ENCODE measurements at regions not wholly inside any gene's neighbourhood (a gene's known extent, or its start where the extent isn't known, plus 50 kb on each side); places are given as distances from the start of the nearest gene placed in this dataset.

DNA sequence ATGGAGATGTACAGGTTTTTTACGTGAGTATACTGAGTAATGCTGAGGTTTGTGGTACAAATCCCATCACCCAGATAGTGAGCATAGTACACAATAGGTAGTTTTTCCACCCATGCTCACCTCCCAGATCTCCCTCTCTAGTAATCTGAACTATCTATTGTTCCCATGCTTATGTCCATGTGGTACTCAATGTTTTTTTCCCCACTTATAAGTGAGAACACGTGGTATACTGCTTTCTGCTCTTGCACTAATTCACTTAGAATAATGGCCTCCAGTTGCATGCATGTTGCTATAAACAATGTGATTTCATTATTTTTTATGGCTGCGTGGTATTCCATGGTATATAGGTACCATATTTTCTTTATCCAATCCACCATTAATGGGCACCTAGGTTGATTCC, 593.9 kb downstream of the ANXA1 start:
- H3K27me3 ChIP-seq (ENCODE audit: control insufficient read depth, insufficient read depth, low read length), result no peaks in the 10 kb centered on the region
- Mint-ChIP-seq H3K27me3 (ENCODE audit: low read depth in 2 of 2) (peaks cover 0 to 2% of the 10 kb centered on the region in 2 donors), H3K27ac (no peak overlapping the region), H3K4me1 (no peaks in the 10 kb centered on the region), H3K36me3 (peaks cover 6% of the 10 kb centered on the region), H3K4me3 (no peak overlapping the region), H3K9me3 (peaks cover 0 to 7% of the 10 kb centered on the region in 2 donors)
- H3K9me3 ChIP-seq (ENCODE audit: control insufficient read depth, insufficient read depth, low read length), result no peaks in the 10 kb centered on the region
- no peaks in the 10 kb centered on the region for H3K36me3 ChIP-seq (ENCODE audit: control insufficient read depth, insufficient read depth, low read length)
- no peak overlapping the region for H3K4me3 ChIP-seq (ENCODE audit: low read length)
- ATAC-seq (no peak), DNase-seq (no peak)
- intact Hi-C loops (cut with micrococcal nuclease), result no loop called here
- TF ChIP-seq, protein P1, sequence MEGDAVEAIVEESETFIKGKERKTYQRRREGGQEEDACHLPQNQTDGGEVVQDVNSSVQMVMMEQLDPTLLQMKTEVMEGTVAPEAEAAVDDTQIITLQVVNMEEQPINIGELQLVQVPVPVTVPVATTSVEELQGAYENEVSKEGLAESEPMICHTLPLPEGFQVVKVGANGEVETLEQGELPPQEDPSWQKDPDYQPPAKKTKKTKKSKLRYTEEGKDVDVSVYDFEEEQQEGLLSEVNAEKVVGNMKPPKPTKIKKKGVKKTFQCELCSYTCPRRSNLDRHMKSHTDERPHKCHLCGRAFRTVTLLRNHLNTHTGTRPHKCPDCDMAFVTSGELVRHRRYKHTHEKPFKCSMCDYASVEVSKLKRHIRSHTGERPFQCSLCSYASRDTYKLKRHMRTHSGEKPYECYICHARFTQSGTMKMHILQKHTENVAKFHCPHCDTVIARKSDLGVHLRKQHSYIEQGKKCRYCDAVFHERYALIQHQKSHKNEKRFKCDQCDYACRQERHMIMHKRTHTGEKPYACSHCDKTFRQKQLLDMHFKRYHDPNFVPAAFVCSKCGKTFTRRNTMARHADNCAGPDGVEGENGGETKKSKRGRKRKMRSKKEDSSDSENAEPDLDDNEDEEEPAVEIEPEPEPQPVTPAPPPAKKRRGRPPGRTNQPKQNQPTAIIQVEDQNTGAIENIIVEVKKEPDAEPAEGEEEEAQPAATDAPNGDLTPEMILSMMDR (IDR thresholded peaks at IDR 0.05), result no peak
- no peaks in the 10 kb centered on the region for H3K4me1 ChIP-seq (ENCODE audit: control insufficient read depth, insufficient read depth, low read length)
- WGBS (ENCODE audit: insufficient coverage), result 90% methylated on average over 2 of the region's 3 CpGs
- no peak overlapping the region for H3K27ac ChIP-seq (ENCODE audit: low read length)

DNA sequence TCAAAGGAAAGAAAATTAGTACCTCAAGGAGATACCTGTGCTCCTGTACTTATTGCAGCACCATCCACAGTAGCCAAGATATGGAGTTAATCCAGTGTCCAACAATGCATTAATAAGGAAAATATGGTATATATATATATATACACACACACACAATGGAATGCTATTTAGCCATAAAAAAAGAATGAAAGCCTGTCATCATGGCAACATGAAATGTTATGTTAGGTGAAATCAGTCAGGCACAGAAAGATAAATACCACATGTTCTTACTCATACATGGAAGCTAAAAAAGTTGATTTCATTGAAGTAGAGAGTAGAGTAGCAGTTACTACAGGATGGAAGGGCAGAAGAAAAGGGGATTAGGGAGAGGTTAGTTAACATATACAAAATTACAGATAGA, 601.5 kb downstream of the ANXA1 start:
- H3K9me3 Mint-ChIP-seq, result peaks cover 0 to 6% of the 10 kb centered on the region in 2 donors
- no peaks in the 10 kb centered on the region for H3K4me1 Mint-ChIP-seq

DNA sequence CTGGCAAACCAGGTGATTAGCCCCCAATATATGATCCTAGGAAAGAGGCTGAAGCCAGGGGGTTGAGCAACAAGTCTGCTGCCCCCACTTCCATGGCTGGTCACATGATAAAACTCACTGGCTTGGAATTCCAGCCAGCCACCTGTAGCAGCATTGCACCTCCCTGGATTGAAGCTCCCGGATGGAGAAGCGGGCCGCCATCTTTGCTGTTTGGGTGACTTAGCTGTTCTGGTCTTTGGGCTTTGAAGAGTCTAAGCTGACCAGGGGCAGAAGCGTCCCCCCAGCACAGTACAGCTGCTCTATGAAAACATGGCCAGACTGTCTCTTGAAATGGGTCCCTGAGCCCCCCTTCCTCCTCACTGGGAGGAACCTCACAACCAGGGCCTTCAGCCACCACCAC, 610.2 kb downstream of the ANXA1 start:
- Mint-ChIP-seq H3K27me3 (ENCODE audit: low read depth in 2 of 2) (peaks cover 0 to 3% of the 10 kb centered on the region in 2 donors), H3K27ac (no peak overlapping the region), H3K9me3 (peaks cover 0 to 7% of the 10 kb centered on the region in 2 donors), H3K4me3 (no peak overlapping the region), H3K4me1 (no peaks in the 10 kb centered on the region), H3K36me3 (no peaks in the 10 kb centered on the region)
- Histone ChIP-seq H3K27me3 (ENCODE audit: control insufficient read depth, insufficient read depth, low read length) (no peaks in the 10 kb centered on the region), H3K4me1 (ENCODE audit: control insufficient read depth, insufficient read depth, low read length) (no peaks in the 10 kb centered on the region), H3K36me3 (ENCODE audit: control insufficient read depth, insufficient read depth, low read length) (no peaks in the 10 kb centered on the region), H3K27ac (ENCODE audit: low read length) (no peak overlapping the region), H3K4me3 (ENCODE audit: low read length) (no peak overlapping the region), H3K9me3 (ENCODE audit: control insufficient read depth, insufficient read depth, low read length) (peaks cover 2% of the 10 kb centered on the region)
- TF ChIP-seq, protein P1 (IDR thresholded peaks at IDR 0.05), result no peak
- intact Hi-C loops (cut with micrococcal nuclease), result no loop called here
- ATAC-seq, result no peak
- 83% methylated on average over 4 of the region's 4 CpGs for WGBS (ENCODE audit: insufficient coverage)
- no peak for DNase-seq

More for the DNA sequence above, 601.5 kb downstream of the ANXA1 start:
- no peak for DNase-seq
- no peaks in the 10 kb centered on the region for H3K4me1 ChIP-seq (ENCODE audit: control insufficient read depth, insufficient read depth, low read length)
- H3K36me3 Mint-ChIP-seq, result peaks cover 6% of the 10 kb centered on the region
- H3K27me3 Mint-ChIP-seq (ENCODE audit: low read depth in 2 of 2), result no peaks in the 10 kb centered on the region
- no peak overlapping the region for H3K4me3 Mint-ChIP-seq
- no peak overlapping the region for H3K27ac Mint-ChIP-seq
- no peak overlapping the region for H3K27ac ChIP-seq (ENCODE audit: low read length)
- TF ChIP-seq, protein P1 (IDR thresholded peaks at IDR 0.05), result no peak
- intact Hi-C loops (cut with micrococcal nuclease), result no loop called here
- no peak overlapping the region for H3K4me3 ChIP-seq (ENCODE audit: low read length)
- H3K27me3 ChIP-seq (ENCODE audit: control insufficient read depth, insufficient read depth, low read length), result no peaks in the 10 kb centered on the region
- H3K9me3 ChIP-seq (ENCODE audit: control insufficient read depth, insufficient read depth, low read length), result no peaks in the 10 kb centered on the region
- H3K36me3 ChIP-seq (ENCODE audit: control insufficient read depth, insufficient read depth, low read length), result no peaks in the 10 kb centered on the region
- no peak for ATAC-seq

DNA sequence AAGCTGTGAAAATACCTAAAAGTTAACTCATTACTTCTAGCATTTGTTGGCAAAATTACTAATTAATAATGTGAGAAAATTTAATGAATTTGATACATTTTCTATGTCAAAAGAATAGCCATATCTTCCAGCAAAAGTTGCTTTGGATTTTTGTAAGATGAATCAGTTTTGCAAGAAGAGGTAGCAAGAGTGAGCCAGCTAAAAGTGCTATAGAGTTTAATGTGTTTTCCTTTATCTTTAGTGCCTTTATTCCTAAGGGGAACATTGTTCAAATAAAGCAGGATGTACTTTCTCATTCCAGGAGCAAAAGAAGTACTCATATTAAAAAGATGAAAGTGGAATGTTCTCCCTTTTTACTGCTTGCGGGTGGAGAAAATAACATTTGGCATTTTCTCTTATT, 622.2 kb downstream of the ANXA1 start:
- no peak overlapping the region for H3K4me3 Mint-ChIP-seq
- Histone ChIP-seq H3K4me3 (ENCODE audit: low read length) (no peak overlapping the region), H3K4me1 (ENCODE audit: control insufficient read depth, insufficient read depth, low read length) (no peaks in the 10 kb centered on the region), H3K36me3 (ENCODE audit: control insufficient read depth, insufficient read depth, low read length) (no peaks in the 10 kb centered on the region), H3K27me3 (ENCODE audit: control insufficient read depth, insufficient read depth, low read length) (no peaks in the 10 kb centered on the region), H3K27ac (ENCODE audit: low read length) (no peak overlapping the region), H3K9me3 (ENCODE audit: control insufficient read depth, insufficient read depth, low read length) (no peaks in the 10 kb centered on the region)
- intact Hi-C loops (cut with micrococcal nuclease), result no loop called here
- DNase-seq, result no peak
- no peaks in the 10 kb centered on the region for H3K36me3 Mint-ChIP-seq
- H3K27ac Mint-ChIP-seq, result no peak overlapping the region
- H3K27me3 Mint-ChIP-seq (ENCODE audit: low read depth in 2 of 2), result no peaks in the 10 kb centered on the region
- ATAC-seq, result no peak
- 88% methylated on average over 1 of the region's 1 CpG for WGBS (ENCODE audit: insufficient coverage)
- TF ChIP-seq, protein P1 (IDR thresholded peaks at IDR 0.05), result no peak
- no peaks in the 10 kb centered on the region for H3K4me1 Mint-ChIP-seq
- H3K9me3 Mint-ChIP-seq, result peaks cover 0 to 3% of the 10 kb centered on the region in 2 donors

Measured in natural killer cell (primary cell).